ENCODE measurements at regions not wholly inside any gene's neighbourhood (a gene's known extent, or its start where the extent isn't known, plus 50 kb on each side); places are given as distances from the start of the nearest gene placed in this dataset.
"Not testable (repeated sequence)": the region's sequence is repeated elsewhere in the genome, so short reads cannot be mapped to it uniquely, and the experiment has no call there.

- Histone ChIP-seq H3K27me3 (ENCODE audit: insufficient read depth, poor library complexity, severe bottlenecking) (no peaks in the 10 kb centered on the region), H3K36me3 (ENCODE audit: low read depth) (no peaks in the 10 kb centered on the region), H3K27ac (ENCODE audit: poor library complexity, severe bottlenecking) (no peak overlapping the region), H3K4me3 (ENCODE audit: severe bottlenecking) (no peak overlapping the region), H3K9me3 (ENCODE audit: severe bottlenecking) (no peaks in the 10 kb centered on the region), H3K4me1 (ENCODE audit: insufficient read depth, poor library complexity, severe bottlenecking) (no peaks in the 10 kb centered on the region)
- DNase-seq (ENCODE audit: low spot score) = no peak
- TF ChIP-seq CTCF (IDR thresholded peaks at IDR 0.05; ENCODE audit: poor library complexity, severe bottlenecking) = no peak
- ATAC-seq (ENCODE audit: low read depth) = no peak
Measured at GRCh38 chr3:4067893-4068292, 235.3 kb upstream of the SETMAR start.

GRCh38 chr3:4069796-4070195, 233.4 kb upstream of the SETMAR start:
- H3K36me3 ChIP-seq (ENCODE audit: low read depth) = no peaks in the 10 kb centered on the region
- DNase-seq (ENCODE audit: low spot score) = no peak
- no peaks in the 10 kb centered on the region for H3K9me3 ChIP-seq (ENCODE audit: severe bottlenecking)
- H3K27ac ChIP-seq (ENCODE audit: poor library complexity, severe bottlenecking) = no peak overlapping the region
- TF ChIP-seq CTCF (IDR thresholded peaks at IDR 0.05; ENCODE audit: poor library complexity, severe bottlenecking) = no peak
- H3K4me1 ChIP-seq (ENCODE audit: insufficient read depth, poor library complexity, severe bottlenecking) = no peaks in the 10 kb centered on the region
- H3K27me3 ChIP-seq (ENCODE audit: insufficient read depth, poor library complexity, severe bottlenecking) = no peaks in the 10 kb centered on the region
- no peak for ATAC-seq (ENCODE audit: low read depth)
- no peak overlapping the region for H3K4me3 ChIP-seq (ENCODE audit: severe bottlenecking)

- Histone ChIP-seq H3K4me3 (ENCODE audit: severe bottlenecking) (no peak overlapping the region), H3K4me1 (ENCODE audit: insufficient read depth, poor library complexity, severe bottlenecking) (no peaks in the 10 kb centered on the region), H3K27me3 (ENCODE audit: insufficient read depth, poor library complexity, severe bottlenecking) (no peaks in the 10 kb centered on the region), H3K36me3 (ENCODE audit: low read depth) (no peaks in the 10 kb centered on the region), H3K27ac (ENCODE audit: poor library complexity, severe bottlenecking) (no peak overlapping the region), H3K9me3 (ENCODE audit: severe bottlenecking) (no peaks in the 10 kb centered on the region)
- no peak for TF ChIP-seq CTCF (IDR thresholded peaks at IDR 0.05; ENCODE audit: poor library complexity, severe bottlenecking)
- ATAC-seq (ENCODE audit: low read depth) = no peak; the same call in 2 of the 3 replicates
- no peak for DNase-seq (ENCODE audit: low spot score)
Measured at GRCh38 chr3:4071481-4072184, 231.5 kb upstream of the SETMAR start.

GRCh38 chr3:4077278-4077677, 225.9 kb upstream of the SETMAR start:
- H3K27me3 ChIP-seq (ENCODE audit: insufficient read depth, poor library complexity, severe bottlenecking); H3K36me3 ChIP-seq (ENCODE audit: low read depth); DNase-seq (ENCODE audit: low spot score); H3K9me3 ChIP-seq (ENCODE audit: severe bottlenecking); H3K4me3 ChIP-seq (ENCODE audit: severe bottlenecking); H3K27ac ChIP-seq (ENCODE audit: poor library complexity, severe bottlenecking); H3K4me1 ChIP-seq (ENCODE audit: insufficient read depth, poor library complexity, severe bottlenecking); ATAC-seq (ENCODE audit: low read depth): not testable (repeated sequence)

GRCh38 chr3:4077950-4078349, 225.2 kb upstream of the SETMAR start:
- DNase-seq (ENCODE audit: low spot score) = no peak
- no peak overlapping the region for H3K27ac ChIP-seq (ENCODE audit: poor library complexity, severe bottlenecking)
- no peaks in the 10 kb centered on the region for H3K4me1 ChIP-seq (ENCODE audit: insufficient read depth, poor library complexity, severe bottlenecking)
- no peak overlapping the region for H3K4me3 ChIP-seq (ENCODE audit: severe bottlenecking)
- H3K9me3 ChIP-seq (ENCODE audit: severe bottlenecking) = peaks cover 3% of the 10 kb centered on the region
- no peak for TF ChIP-seq CTCF (IDR thresholded peaks at IDR 0.05; ENCODE audit: poor library complexity, severe bottlenecking)
- H3K27me3 ChIP-seq (ENCODE audit: insufficient read depth, poor library complexity, severe bottlenecking) = no peaks in the 10 kb centered on the region
- H3K36me3 ChIP-seq (ENCODE audit: low read depth) = no peaks in the 10 kb centered on the region
- ATAC-seq (ENCODE audit: low read depth) = no peak

All from RWPE2 (cell line).